Thoracic aorta (tissue), 2 donors: ENCODE measurements at regions not wholly inside any gene's neighbourhood (a gene's known extent, or its start where the extent isn't known, plus 50 kb on each side); places are given as distances from the start of the nearest gene placed in this dataset.

Source experiments
- ATAC-seq: fragments of 150-250 bp; one replicate; pipeline ENCODE4 v1.8.0; 2017; ENCODE audit warnings: low read depth; ENCODE audit not compliant: insufficient number of reproducible peaks, low FRiP score
- DNase-seq: peaks from one replicate; pipeline ENCODE4 v3.0.0-alpha.2; 2020; ENCODE audit warnings: low spot score
- H3K27ac ChIP-seq, 2 donors: fragments of 200-600 bp; sonication (generic); 1 replicate in 1 of 2; 2 replicates in 1 of 2; pipeline ENCODE4 v1.5.1; 2016; ENCODE audit warnings: mild to moderate bottlenecking in 2 of 2, moderate library complexity in 2 of 2
- H3K27me3 ChIP-seq: fragments of 200-600 bp; sonication (generic); replicated peaks from 2 replicates; pipeline ENCODE4 v1.6.0; 2016; ENCODE audit warnings: mild to moderate bottlenecking; ENCODE audit not compliant: insufficient read depth
- H3K36me3 ChIP-seq: fragments of 200-600 bp; sonication (generic); one replicate; pipeline ENCODE4 v1.5.1; 2016
- H3K4me1 ChIP-seq, 2 donors: fragments of 200-600 bp; sonication (generic); 1 replicate in 1 of 2; 2 replicates in 1 of 2; pipeline versions ENCODE4 v1.5.1 to v1.6.0; 2016; ENCODE audit warnings: low read depth in 2 of 2, mild to moderate bottlenecking in 1 of 2; ENCODE audit not compliant: control insufficient read depth in 1 of 2
- H3K4me3 ChIP-seq: fragments of 200-600 bp; sonication (generic); 2 replicates; pipeline ENCODE4 v1.5.1; 2016; ENCODE audit warnings: mild to moderate bottlenecking
- H3K9me3 ChIP-seq: fragments of 200-600 bp; sonication (generic); 2 replicates; pipeline ENCODE4 v1.5.1; 2016
- CTCF ChIP-seq: fragments of 200-600 bp; sonication (generic); IDR thresholded peaks from one replicate; pipeline ENCODE4 v1.5.1; 2019; ENCODE audit warnings: antibody characterized with exemption

- DNase-seq, result no peak
- no peak overlapping the region for H3K27ac ChIP-seq
- peaks cover 6% of the 10 kb centered on the region for H3K36me3 ChIP-seq
- H3K9me3 ChIP-seq, result no peaks in the 10 kb centered on the region
- no peak for ATAC-seq
- no peaks in the 10 kb centered on the region for H3K4me1 ChIP-seq
- no peak overlapping the region for H3K4me3 ChIP-seq
- TF ChIP-seq CTCF, result no peak
- H3K27me3 ChIP-seq, result no peaks in the 10 kb centered on the region
Measured at GRCh38 chr10:28082885-28083284, 84.0 kb upstream of the ODAD2 start.

GRCh38 chr10:28082316-28082715 lies 83.4 kb upstream of the ODAD2 start:
- DNase-seq (no peak), ATAC-seq (no peak)
- H3K27me3 ChIP-seq, result no peaks in the 10 kb centered on the region
- H3K27ac ChIP-seq, result no peak overlapping the region
- H3K4me3 ChIP-seq, result no peak overlapping the region
- H3K36me3 ChIP-seq, result peaks cover 6% of the 10 kb centered on the region
- H3K4me1 ChIP-seq, result no peaks in the 10 kb centered on the region
- no peak for TF ChIP-seq CTCF
- no peaks in the 10 kb centered on the region for H3K9me3 ChIP-seq

GRCh38 chr10:28077889-28078288 lies 79.0 kb upstream of the ODAD2 start:
- no peak overlapping the region for H3K4me3 ChIP-seq
- ATAC-seq (no peak), DNase-seq (no peak)
- H3K27ac ChIP-seq, result no peak overlapping the region
- peaks cover 4% of the 10 kb centered on the region for H3K36me3 ChIP-seq
- no peaks in the 10 kb centered on the region for H3K27me3 ChIP-seq
- no peaks in the 10 kb centered on the region for H3K4me1 ChIP-seq
- no peaks in the 10 kb centered on the region for H3K9me3 ChIP-seq
- no peak for TF ChIP-seq CTCF

- Histone ChIP-seq H3K27me3 (no peaks in the 10 kb centered on the region), H3K36me3 (peaks cover 4% of the 10 kb centered on the region), H3K9me3 (no peaks in the 10 kb centered on the region), H3K27ac (no peak overlapping the region), H3K4me3 (no peak overlapping the region), H3K4me1 (no peaks in the 10 kb centered on the region)
- ATAC-seq, result no peak
- no peak for DNase-seq
- no peak for TF ChIP-seq CTCF
Measured at GRCh38 chr10:28075424-28075823, 76.5 kb upstream of the ODAD2 start.

- H3K4me3 ChIP-seq, result no peak overlapping the region
- no peak overlapping the region for H3K27ac ChIP-seq
- no peaks in the 10 kb centered on the region for H3K9me3 ChIP-seq
- no peak for TF ChIP-seq CTCF
- H3K4me1 ChIP-seq, result no peaks in the 10 kb centered on the region
- no peak for DNase-seq
- peaks cover 4% of the 10 kb centered on the region for H3K36me3 ChIP-seq
- H3K27me3 ChIP-seq, result no peaks in the 10 kb centered on the region
- no peak for ATAC-seq
Measured at GRCh38 chr10:28072573-28072972, 73.7 kb upstream of the ODAD2 start.
